ENCODE measurements at regions not wholly inside any gene's neighbourhood (a gene's known extent, or its start where the extent isn't known, plus 50 kb on each side); places are given as distances from the start of the nearest gene placed in this dataset.

GRCh38 chr3:160129459-160130061 lies 95.7 kb upstream of the C3orf80 start:
- no peak for TF ChIP-seq RB1 (IDR thresholded peaks at IDR 0.05; ENCODE audit: low read depth)
- TF ChIP-seq JUN (IDR thresholded peaks at IDR 0.05; ENCODE audit: borderline replicate concordance, low read depth, low read length): no peak
- TF ChIP-seq JUN (CRISPR knock-in tag; IDR thresholded peaks at IDR 0.05; ENCODE audit: borderline replicate concordance): no peak
- no peak for TF ChIP-seq POLR2A (conservative IDR thresholded peaks at IDR 0.05)

Data from K562 (cell line).